Endometrium (tissue), 2 donors: ENCODE measurements at regions not wholly inside any gene's neighbourhood (a gene's known extent, or its start where the extent isn't known, plus 50 kb on each side); places are given as distances from the start of the nearest gene placed in this dataset.
A peak's percentile ranks its signal among the peaks of the same experiment; 100 is the strongest.

ENCODE experiments used
- FAIRE-seq: peaks from 2 replicates; lab custom pipeline; 2012; peaks lifted over from hg19 to GRCh38; lab: Jason Lieb, UNC
- donor health status: control.
- donor health status: control.

DNA sequence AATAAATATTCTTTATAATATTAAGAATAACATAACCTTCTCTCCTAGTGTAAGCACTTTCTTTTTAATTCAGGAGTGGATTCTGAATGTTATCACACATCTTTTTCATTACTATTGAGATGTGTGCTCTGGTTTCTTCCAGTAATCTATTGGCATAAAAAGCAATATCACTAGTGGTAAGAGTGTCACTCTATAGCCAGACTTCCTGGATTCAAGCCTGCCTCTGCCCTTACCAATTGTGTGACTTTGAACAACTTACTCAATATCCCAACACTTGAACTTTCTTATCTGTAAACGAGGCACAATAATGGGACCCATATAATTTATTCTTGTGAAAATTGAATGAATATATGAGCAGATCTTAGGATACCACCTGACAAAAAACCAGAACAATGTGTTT, 71.0 kb downstream of the SEM1 start:
- FAIRE-seq = no peak

DNA sequence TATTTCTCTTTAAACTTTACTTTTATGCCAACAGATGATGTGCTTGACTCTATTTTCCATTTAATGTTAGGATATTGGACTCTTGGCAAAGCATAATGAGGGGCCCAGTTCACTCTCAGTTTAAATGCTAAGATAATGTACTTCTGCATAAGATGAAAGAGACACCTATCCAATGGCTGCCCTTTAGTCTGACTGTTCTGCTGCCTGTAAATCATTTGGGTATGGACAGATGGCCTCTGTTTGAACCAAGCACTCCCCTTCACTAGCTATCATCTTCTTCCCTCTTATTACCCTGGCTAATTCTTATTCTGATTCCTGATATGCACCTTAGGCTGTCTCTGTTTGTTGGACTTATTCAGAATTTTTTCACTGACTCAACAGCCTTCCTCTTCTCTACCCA, 72.1 kb downstream of the SEM1 start:
- FAIRE-seq = no peak

DNA sequence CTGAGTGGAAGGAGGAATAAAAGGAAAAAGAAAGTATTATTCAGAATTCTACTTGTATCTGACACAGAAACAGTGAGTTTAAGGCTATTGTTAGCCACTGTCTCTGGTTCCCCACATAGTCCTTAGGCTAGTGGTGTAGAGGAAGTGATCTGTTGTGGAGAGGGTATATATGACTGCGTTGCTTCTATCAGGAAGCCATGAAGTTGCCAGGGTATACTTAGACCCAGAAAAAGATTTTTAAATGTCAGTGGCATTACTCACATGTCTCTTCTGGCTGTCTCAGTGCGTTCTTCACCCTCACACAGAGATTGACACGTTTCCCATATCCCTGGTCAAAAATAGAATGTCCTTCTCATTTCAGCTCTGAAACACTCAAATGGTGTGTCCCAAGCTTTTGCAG, 72.7 kb downstream of the SEM1 start:
- FAIRE-seq = no peak

DNA sequence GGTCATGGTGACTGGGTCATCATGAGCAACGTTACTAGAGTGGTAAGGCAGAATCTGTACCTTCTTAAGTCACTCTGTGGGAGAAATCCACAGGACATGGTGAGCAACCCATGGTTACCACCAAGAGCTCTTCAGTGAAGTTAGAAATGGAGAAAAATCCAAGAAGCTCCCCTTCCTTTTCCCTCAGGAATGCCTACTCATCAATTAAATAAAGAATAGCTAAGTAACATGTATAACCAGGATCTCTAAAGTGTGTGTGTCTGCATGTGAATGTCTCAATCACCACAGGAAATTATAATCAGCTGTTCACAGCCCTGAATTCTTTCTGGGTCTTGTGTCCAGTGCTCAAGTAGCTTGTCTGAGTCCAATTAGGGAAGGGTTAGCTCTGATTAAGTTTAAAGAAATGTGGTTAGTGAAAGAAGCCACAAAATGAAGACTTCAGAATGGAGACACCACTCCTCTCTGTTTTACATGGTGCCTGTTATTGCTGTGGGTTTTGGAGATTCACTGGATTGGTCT, 73.2 kb downstream of the SEM1 start:
- FAIRE-seq = no peak

DNA sequence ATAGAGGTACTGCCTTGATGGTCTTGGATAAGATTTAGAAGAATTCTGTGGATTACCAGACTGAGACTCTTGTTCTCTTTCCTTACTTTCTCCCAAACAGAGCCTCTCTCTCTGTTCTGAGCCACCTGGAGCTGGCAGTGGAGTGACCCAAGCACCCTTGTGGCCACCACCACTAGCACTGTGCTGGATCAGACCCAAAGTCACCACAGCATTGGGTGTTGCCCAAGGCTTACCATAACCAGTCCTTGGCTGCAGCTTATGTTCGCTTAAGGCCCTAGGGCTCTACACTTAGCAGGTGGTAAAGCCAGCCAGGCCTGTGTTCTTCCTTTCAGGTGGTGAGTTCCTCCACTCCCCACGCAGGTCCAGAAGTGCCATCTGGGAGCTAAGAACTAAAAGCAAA, 79.8 kb downstream of the SEM1 start:
- FAIRE-seq = no peak

DNA sequence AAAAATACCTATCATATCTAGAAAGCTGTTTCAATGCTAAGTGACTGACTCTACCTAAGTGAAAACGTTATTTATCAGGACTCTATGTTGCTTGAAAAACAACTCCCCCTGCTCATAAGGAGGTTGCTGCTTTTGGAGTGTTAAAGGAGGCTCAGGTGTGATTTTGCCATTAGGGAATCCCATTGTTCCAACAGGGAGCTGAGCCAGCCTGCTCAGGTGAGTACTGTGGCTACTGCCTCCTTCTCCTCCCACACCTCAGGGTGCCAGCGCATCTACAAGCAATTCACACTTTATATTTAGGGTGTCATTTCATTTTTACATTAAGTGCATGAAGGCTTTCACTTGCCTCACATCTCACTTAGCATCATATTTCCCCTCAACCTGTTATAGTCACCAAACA, 84.7 kb downstream of the SEM1 start:
- FAIRE-seq = no peak

DNA sequence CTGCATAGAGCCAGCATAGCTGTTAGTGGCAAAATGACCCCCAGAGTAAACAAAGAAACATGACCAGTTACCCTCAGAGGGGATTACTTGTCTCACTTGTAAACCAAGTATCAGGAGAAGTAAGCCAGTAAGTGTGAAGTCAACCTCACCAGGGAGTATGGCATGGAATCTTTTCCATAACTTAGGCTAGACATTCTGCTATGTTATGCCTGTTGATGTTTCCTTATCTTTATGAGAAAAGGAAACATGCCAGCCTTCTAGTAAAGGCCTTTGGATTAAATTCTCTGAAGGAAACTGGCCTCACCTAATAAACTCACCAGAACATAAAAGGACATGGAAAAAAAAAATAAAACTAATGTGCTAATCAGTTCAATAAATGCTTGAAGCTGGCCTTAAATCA, 87.7 kb downstream of the SEM1 start:
- FAIRE-seq = no peak

DNA sequence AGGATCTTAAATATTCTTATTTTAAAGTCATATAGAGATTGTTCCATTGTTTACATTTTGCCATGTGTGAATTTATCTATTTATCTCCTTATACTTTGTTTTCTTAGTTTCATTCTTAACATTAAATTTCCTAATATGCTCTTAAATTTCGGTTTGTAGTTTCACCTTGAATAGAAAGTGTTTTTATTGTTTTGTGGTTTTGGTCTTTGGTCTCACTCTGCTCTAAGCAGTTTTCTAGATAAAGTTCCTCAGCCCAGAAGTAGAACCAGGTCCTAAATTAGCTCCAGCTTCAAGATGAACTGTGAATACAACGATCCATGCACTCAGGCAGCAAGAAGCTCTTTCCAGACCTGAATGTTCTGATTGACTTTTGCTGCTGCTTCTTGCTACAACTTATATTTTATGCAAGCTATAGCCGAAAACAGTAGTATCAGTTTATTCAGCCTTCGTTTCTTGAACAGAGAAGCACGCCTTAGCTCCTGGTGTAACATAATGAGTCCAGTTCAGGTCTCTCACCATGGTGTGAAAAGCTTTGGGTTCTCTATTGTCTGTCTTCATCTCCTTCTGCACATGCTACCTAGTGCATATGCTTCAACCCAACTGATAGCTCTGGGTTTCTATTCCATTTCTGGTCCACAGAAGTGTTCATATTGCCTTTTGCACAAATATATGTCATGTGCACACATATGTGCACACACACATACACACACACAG, 95.3 kb downstream of the SEM1 start:
- FAIRE-seq = no peak

DNA sequence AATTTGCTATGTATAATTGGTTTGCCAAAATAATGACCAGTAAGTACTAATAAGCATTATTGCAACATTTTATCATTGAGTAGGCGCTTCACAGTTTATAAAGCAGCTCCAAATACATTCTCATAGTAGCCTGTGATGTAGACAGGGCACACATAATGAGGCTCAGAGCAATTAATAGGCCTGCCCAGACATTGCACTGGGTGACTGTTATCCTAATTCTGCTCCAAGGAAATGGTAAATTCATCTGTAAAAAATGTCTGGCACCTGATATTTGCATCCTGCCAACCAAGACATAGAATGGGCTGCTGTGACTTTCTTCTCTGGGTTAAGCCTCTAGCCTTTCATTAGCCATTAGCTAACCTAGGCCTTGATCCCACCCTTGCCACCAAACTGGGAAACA, 97.6 kb downstream of the SEM1 start:
- no peak for FAIRE-seq

DNA sequence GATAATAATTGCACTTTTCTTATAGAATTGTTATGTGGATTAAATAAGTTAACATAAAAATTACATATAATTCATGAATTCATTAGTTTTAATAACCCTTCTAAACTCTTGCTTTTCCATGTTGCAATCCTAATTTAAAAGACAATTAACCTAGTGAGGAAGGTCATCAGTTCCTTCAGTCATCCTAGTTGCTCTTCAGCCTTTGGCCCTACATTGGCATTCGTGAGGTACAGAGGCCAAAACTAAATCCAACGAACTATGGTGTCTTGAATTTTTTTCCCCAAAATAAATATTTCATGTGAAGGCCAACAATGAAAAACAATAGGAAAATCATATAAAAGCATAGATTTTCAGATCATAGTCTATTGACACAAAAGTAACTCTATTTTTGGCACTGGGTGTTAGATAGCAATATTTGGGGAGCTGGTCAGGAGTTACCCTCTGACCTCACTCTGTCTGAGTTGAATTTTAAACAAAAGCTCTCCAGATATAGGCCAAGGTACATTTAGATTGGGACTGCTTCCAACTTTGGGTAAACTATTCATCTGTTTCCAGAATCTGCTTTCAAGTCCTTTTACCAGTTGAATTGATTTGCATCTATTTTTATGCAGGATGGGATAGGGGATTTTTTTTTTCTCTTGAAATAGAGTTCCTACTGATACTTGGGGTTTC, 104.5 kb downstream of the SEM1 start:
- no peak for FAIRE-seq

DNA sequence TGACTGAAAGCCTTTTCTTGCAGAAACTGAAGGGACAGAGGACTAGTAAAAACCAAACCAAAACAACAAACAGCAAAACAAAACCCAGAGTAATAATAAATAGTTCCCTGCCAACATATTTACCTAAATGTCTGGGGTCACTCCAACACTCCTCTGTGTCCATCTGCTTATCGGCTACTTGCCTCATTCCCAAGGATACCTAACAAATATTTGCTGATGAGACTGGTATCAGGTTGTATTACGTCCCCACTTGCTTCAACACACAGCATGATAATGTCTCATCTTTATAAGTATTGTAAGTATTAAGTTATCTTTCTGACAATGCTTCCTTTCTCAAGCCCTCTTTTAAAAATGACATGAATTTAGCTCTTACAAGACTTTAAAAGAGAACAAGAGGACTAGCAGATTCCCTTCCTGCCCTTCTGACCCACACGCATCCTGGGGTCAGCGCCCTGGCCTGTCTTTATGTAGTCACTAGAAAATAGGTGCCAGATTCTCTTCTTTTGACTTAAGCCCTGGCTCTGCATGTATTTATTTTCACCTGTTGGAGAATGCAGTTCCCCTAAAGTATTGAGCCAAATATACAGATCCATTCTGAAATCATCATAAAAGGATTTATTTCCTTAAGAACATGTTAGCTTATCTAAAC, 110.2 kb downstream of the SEM1 start:
- no peak for FAIRE-seq

DNA sequence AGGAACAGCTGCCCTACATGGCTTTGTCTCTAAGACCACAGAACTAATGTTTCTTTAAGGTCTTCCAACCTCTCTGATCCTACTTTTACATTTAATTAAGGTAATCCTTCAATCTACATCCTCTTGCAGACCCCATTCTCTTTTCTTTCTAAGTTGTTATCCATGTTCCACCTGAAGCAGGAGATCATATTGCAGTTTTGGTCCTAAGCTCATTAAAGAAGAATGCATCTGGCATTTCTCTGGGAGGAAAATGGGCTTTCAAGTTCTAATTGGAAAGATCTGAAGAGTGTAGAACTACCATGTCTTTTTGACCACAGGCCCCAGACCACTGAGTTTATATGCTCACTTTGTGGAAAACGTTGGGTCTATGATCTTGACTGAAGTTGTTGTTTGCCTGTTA, 111.2 kb downstream of the SEM1 start:
- FAIRE-seq = no peak

DNA sequence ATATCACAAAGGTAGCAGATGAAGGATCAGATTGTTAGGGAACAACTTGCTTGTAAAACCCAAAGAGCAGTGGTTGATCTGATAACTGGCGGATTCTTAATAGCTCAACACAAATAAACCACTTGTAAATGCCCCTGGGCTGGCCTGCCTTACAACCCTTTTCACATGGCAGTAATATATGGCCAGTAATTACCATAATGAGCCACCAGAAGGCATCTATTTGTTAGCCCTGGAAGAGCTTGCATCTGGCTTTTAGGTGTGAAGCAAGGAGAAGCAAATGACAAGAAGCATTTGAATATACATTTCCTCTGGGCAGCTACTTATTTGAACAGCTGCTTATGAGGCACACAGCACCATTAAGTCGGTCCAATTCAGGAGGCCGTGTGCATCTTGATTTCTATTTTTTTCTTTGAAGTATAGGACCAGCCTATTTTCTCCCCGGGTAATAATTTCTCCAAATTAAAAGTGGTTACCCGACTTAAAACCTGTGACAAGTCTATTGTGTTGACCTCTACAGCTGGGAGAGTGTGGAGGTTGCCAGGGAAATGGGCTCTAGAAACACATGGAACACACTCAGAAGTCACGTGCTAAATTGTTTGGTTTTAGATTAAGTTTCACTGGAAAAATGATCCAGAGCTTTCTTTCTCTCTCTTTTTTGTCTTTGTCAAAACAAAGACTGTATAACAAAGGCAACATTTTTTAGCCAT, 113.4 kb downstream of the SEM1 start:
- FAIRE-seq = peak; percentile 82

DNA sequence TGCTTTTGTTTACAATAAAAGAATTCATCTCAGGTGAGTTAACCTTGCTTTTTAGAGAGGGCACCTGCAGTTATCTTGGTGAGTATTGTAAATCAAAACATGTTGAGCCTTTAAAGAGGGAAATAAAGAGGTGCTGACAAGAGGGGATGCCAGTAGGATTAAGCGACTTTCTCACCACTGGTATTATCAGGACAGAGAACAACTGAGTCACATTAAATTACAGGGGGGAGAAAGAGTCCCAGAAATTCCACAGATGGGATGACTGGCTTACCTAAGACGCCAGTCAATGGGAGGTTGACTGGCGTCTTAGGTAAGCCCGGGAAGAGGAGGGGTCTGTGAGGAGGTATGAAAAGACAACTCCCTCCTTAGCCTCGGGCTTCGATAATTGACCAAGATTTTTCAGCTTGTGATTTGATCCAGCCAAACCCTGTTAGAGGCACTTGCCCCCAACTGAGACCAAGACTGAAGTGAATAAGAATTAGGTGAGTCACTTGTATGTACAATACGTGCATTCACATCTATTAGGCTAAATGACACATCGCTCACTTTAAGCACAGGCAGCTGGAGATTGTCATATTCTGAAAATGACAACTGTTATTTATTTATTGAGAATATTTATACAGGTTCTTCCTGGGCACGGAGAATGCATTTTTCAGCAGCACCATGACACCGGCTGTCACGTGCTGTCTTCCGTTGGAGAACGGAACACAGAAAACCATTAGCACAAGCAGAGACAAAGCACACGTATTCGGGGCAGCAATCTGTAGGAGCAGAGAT, 117.6 kb downstream of the SEM1 start:
- FAIRE-seq = no peak

DNA sequence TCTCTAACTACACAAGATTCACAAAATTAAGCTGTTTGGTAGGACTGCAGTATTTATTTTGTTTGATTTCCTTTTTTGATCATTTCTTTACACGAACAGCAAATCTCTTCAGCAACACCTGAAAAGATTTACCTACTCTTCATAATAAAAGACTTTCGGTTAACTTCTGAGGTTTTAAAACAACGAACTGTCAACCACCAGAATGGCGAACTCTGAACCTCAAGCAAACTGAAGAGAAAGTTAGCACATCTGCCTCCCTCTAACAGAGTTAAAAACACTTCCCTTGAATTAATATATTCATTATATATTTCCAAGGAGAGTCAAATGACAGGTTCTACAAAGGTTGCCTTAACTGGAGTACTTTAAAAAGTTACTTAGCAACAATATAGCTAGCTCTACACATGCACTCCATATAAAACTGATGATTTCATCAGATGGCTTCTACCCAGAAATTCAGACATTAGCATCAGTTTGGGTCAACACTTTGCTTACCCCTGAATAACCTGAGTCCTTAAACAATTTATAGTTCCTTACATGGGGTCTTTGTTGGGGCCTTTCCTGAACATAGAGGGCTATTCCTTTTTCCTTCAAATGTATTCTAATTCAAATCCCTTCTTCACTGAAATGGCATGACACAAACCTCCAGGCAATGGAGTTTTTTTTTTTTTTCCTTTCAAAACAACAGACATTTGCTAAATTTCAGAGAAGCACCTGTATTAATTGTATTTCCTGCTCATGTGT, 118.3 kb downstream of the SEM1 start:
- FAIRE-seq = no peak

DNA sequence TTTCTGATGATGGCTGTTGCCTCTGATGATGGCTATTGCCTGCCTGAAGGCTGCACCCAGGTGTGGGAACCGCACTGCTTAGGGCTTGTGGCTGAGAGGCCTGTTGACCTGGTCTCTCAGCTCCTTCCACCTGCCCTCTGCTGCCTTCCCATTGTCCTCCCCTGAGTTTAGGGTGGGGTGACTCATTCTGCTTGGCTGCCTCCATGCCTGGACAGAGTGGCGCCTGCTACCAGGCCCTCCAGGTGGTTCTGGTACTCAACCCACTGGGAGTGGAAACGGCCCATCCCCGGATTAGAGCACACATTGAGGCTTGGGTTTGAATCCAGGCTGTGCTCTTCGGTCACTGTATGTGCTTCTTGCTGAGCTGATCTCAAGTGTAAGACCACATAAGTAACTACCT, 120.6 kb downstream of the SEM1 start:
- no peak for FAIRE-seq

DNA sequence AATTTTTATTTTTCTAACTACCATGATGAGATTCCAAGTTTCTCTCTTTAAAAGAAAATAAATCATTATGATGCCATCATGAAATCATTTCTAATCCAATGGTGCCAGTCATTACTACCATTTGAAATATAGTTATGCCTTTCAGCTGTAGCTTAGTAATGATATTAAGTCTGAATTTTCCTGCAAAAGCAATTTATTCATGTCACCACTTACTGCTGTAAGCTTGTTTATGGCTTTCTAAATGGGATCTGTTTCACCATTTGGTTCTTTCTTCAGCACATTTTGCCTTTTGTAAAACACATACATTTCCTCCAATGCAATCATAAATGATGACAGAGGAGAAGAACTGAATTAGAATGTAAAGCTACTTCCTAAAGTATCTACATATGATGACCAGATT, 130.5 kb downstream of the SEM1 start:
- no peak for FAIRE-seq

DNA sequence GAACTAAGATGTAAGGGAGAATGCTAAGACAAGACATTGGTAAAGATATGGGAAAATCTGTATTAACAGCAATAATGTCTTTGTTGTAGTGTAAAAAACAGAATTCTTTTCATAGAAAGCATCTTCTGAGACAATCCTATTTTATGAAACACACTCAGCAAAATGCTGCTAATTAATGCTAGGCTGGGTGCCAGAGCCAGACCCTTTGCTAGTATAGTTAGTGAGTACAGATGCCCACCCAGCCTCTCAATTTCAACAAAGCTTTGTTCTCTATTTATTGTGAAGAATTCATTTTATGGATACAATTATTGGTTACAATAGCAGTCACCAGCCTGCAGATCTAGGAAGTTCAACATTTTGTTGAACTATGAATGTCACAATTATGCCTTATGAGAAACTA, 131.0 kb downstream of the SEM1 start:
- FAIRE-seq = no peak

DNA sequence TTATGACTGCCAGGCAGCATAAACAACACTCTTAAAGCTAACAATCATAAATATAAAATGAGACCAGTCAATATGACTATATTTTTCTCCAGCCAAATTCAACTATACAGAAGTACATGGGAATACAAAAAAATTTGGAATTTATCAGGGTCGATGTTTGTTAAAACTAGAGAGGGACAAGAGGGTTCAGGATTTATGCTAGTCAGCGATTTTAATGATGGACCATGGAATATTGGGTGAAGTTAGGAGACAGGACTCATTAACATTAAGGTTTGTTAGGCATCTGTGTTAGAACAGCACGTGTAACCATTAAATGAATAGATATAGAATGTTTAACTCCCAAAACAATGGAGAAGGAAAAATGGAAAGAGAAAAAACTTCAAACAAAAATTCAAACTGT, 146.2 kb downstream of the SEM1 start:
- no peak for FAIRE-seq

DNA sequence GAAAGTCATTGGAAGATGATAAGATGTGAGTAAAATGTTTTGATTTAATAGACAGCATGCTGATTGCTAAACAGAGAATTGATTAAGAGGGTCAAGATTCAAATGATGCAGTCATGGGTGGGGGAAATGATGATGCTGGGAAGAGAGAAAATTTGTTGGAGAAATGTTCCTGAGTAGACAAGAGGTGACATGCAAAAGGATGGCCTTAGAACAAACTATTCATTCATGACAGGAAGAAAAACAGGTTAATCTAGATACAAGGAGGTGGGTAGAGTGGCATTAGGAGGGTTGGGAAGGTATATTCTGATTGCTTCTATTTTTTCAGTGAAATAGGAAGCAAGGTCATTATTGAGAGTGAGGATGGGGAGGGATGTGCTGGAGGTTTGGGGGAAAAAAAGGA, 146.7 kb downstream of the SEM1 start:
- no peak for FAIRE-seq

DNA sequence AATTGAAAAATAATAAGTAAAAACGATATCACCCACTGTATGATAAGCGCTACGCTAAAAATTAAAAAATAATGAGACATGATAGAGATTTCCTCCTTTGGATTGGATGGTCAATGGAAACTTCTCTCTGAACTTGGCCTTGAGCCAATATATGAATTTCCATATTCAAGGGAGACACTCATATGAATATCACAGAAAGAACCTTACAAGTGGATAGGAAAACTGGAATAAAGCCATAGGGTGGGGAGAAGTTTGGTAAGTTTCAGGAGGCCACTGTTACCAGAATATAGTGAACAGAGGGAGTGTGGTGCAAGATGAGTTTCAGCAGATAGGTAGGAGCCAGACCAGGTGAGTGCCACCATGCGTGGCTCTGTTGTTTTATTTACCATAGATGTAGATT, 147.2 kb downstream of the SEM1 start:
- no peak for FAIRE-seq
